HL-60 (cell line): ENCODE measurements at regions not wholly inside any gene's neighbourhood (a gene's known extent, or its start where the extent isn't known, plus 50 kb on each side); places are given as distances from the start of the nearest gene placed in this dataset.

Experiments
- CTCF ChIP-seq: IDR thresholded peaks from one replicate; pipeline ENCODE4 v1.5.1; 2011; ENCODE audit warnings: low read length, control low read depth, inconsistent platforms; ENCODE audit not compliant: insufficient read depth
- REST ChIP-seq: IDR thresholded peaks from 2 replicates; pipeline ENCODE4 v1.6.1; 2012; ENCODE audit warnings: low read depth; ENCODE audit not compliant: insufficient replicate concordance

- no peak for TF ChIP-seq CTCF
- no peak for TF ChIP-seq REST
Measured at GRCh38 chr17:77635176-77635575, 323.3 kb upstream of the TNRC6C start.
